ENCODE measurements at regions not wholly inside any gene's neighbourhood (a gene's known extent, or its start where the extent isn't known, plus 50 kb on each side); places are given as distances from the start of the nearest gene placed in this dataset.
"Not testable (repeated sequence)": the region's sequence is repeated elsewhere in the genome, so short reads cannot be mapped to it uniquely, and the experiment has no call there.

- Mint-ChIP-seq H3K27me3 (peaks cover 31% of the 10 kb centered on the region), H3K4me1 (peaks cover 4 to 12% (median 8%) of the 10 kb centered on the region in 3 donors), H3K9me3 (peaks cover 0 to 1% (median 0%) of the 10 kb centered on the region in 3 donors), H3K4me3 (no peak overlapping the region), H3K27ac (peak overlapping the region in 1 of 3 donors; percentile 36), H3K36me3 (no peaks in the 10 kb centered on the region)
Measured at GRCh38 chr5:1649554-1649953, 125.8 kb upstream of the LPCAT1 start.

GRCh38 chr5:1648806-1649205, 125.0 kb upstream of the LPCAT1 start:
- H3K9me3 Mint-ChIP-seq: peaks cover 0 to 1% (median 0%) of the 10 kb centered on the region in 3 donors
- H3K27ac Mint-ChIP-seq: no peak overlapping the region
- H3K4me1 Mint-ChIP-seq: peaks cover 3 to 12% (median 6%) of the 10 kb centered on the region in 3 donors
- no peaks in the 10 kb centered on the region for H3K36me3 Mint-ChIP-seq
- peaks cover 33% of the 10 kb centered on the region for H3K27me3 Mint-ChIP-seq
- no peak overlapping the region for H3K4me3 Mint-ChIP-seq

- Mint-ChIP-seq H3K27me3 (peaks cover 33% of the 10 kb centered on the region), H3K27ac (no peak overlapping the region)
Measured at GRCh38 chr5:1647580-1647979, 123.8 kb upstream of the LPCAT1 start.

GRCh38 chr5:1644810-1645571, 121.2 kb upstream of the LPCAT1 start:
- peaks cover 1% of the 10 kb centered on the region for H3K36me3 Mint-ChIP-seq
- peaks cover 25% of the 10 kb centered on the region for H3K27me3 Mint-ChIP-seq
- H3K9me3 Mint-ChIP-seq: peaks cover 0 to 1% (median 0%) of the 10 kb centered on the region in 3 donors
- peak overlapping the region in 1 of 4 donors; percentile 27 for H3K4me3 Mint-ChIP-seq
- no peak overlapping the region for H3K27ac Mint-ChIP-seq
- peaks cover 0 to 11% (median 7%) of the 10 kb centered on the region in 3 donors for H3K4me1 Mint-ChIP-seq

More at GRCh38 chr5:1647580-1647979, 123.8 kb upstream of the LPCAT1 start:
- Mint-ChIP-seq H3K4me3 (no peak overlapping the region), H3K4me1 (peaks cover 2 to 7% (median 3%) of the 10 kb centered on the region in 3 donors), H3K9me3 (peaks cover 0 to 1% (median 0%) of the 10 kb centered on the region in 3 donors), H3K36me3 (no peaks in the 10 kb centered on the region)

GRCh38 chr5:1644393-1644809, 120.6 kb upstream of the LPCAT1 start:
- not testable (repeated sequence) for H3K27ac Mint-ChIP-seq, H3K4me1 Mint-ChIP-seq, H3K9me3 Mint-ChIP-seq, H3K36me3 Mint-ChIP-seq
- peaks cover 24% of the 10 kb centered on the region for H3K27me3 Mint-ChIP-seq
- peak overlapping the region in 1 of 4 donors; percentile 34 for H3K4me3 Mint-ChIP-seq

- Mint-ChIP-seq H3K4me3 (peak overlapping the region in 1 of 4 donors; percentile 34), H3K27ac (peak overlapping the region in 1 of 3 donors; percentile 80), H3K4me1 (peaks cover 0 to 10% (median 5%) of the 10 kb centered on the region in 3 donors), H3K9me3 (peaks cover 0 to 1% (median 0%) of the 10 kb centered on the region in 3 donors), H3K36me3 (peaks cover 1% of the 10 kb centered on the region), H3K27me3 (peaks cover 22% of the 10 kb centered on the region)
Measured at GRCh38 chr5:1643651-1644392, 120.1 kb upstream of the LPCAT1 start.

GRCh38 chr5:1642621-1643061, 118.9 kb upstream of the LPCAT1 start:
- Mint-ChIP-seq H3K36me3 (peaks cover 1% of the 10 kb centered on the region), H3K4me1 (peaks cover 0 to 10% (median 5%) of the 10 kb centered on the region in 3 donors), H3K27ac (no peak overlapping the region)

GRCh38 chr5:1642221-1642620, 118.5 kb upstream of the LPCAT1 start:
- H3K36me3 Mint-ChIP-seq: peaks cover 1% of the 10 kb centered on the region
- peaks cover 20% of the 10 kb centered on the region for H3K27me3 Mint-ChIP-seq
- H3K27ac Mint-ChIP-seq: peak overlapping the region in 1 of 3 donors; percentile 61
- peak overlapping the region in 2 of 4 donors; percentile 28 to 78 for H3K4me3 Mint-ChIP-seq
- peaks cover 0 to 10% (median 5%) of the 10 kb centered on the region in 3 donors for H3K4me1 Mint-ChIP-seq
- H3K9me3 Mint-ChIP-seq: peaks cover 0 to 1% (median 0%) of the 10 kb centered on the region in 3 donors

More at GRCh38 chr5:1642621-1643061, 118.9 kb upstream of the LPCAT1 start:
- no peak overlapping the region for H3K4me3 Mint-ChIP-seq
- H3K27me3 Mint-ChIP-seq: peaks cover 20% of the 10 kb centered on the region
- H3K9me3 Mint-ChIP-seq: peaks cover 0 to 1% (median 0%) of the 10 kb centered on the region in 3 donors

- peaks cover 1% of the 10 kb centered on the region for H3K36me3 Mint-ChIP-seq
- H3K4me3 Mint-ChIP-seq: peak overlapping the region in 3 of 4 donors; percentile 12 to 78 (median 29)
- H3K27ac Mint-ChIP-seq: peak overlapping the region in 2 of 3 donors; percentile 61 to 82
- peaks cover 20% of the 10 kb centered on the region for H3K27me3 Mint-ChIP-seq
- peaks cover 0 to 1% (median 0%) of the 10 kb centered on the region in 3 donors for H3K9me3 Mint-ChIP-seq
- H3K4me1 Mint-ChIP-seq: peaks cover 0 to 10% (median 5%) of the 10 kb centered on the region in 3 donors
Measured at GRCh38 chr5:1641560-1642166, 117.9 kb upstream of the LPCAT1 start.

GRCh38 chr5:1641041-1641440, 117.3 kb upstream of the LPCAT1 start:
- Mint-ChIP-seq H3K4me3 (peak overlapping the region in 2 of 4 donors; percentile 29 to 78), H3K27me3 (peaks cover 20% of the 10 kb centered on the region), H3K9me3 (no peaks in the 10 kb centered on the region), H3K36me3 (peaks cover 1% of the 10 kb centered on the region), H3K4me1 (peaks cover 0 to 10% (median 5%) of the 10 kb centered on the region in 3 donors), H3K27ac (peak overlapping the region in 2 of 3 donors; percentile 61 to 82)

GRCh38 chr5:1640421-1640881, 116.7 kb upstream of the LPCAT1 start:
- Mint-ChIP-seq H3K36me3 (peaks cover 1% of the 10 kb centered on the region), H3K27me3 (peaks cover 19% of the 10 kb centered on the region), H3K4me1 (peaks cover 0 to 11% (median 5%) of the 10 kb centered on the region in 3 donors), H3K4me3 (peak overlapping the region in 1 of 4 donors; percentile 70), H3K27ac (peak overlapping the region in 1 of 3 donors; percentile 50), H3K9me3 (no peaks in the 10 kb centered on the region)

GRCh38 chr5:1639757-1640156, 116.0 kb upstream of the LPCAT1 start:
- H3K27me3 Mint-ChIP-seq: peaks cover 16% of the 10 kb centered on the region
- H3K9me3 Mint-ChIP-seq: no peaks in the 10 kb centered on the region
- H3K4me3 Mint-ChIP-seq: peak overlapping the region in 1 of 4 donors; percentile 70
- peak overlapping the region in 1 of 3 donors; percentile 54 for H3K27ac Mint-ChIP-seq
- peaks cover 0 to 17% (median 7%) of the 10 kb centered on the region in 3 donors for H3K4me1 Mint-ChIP-seq
- peaks cover 1% of the 10 kb centered on the region for H3K36me3 Mint-ChIP-seq

- H3K9me3 Mint-ChIP-seq: no peaks in the 10 kb centered on the region
- peaks cover 12% of the 10 kb centered on the region for H3K27me3 Mint-ChIP-seq
- peaks cover 1% of the 10 kb centered on the region for H3K36me3 Mint-ChIP-seq
- peaks cover 0 to 21% (median 11%) of the 10 kb centered on the region in 3 donors for H3K4me1 Mint-ChIP-seq
- peak overlapping the region in 1 of 4 donors; percentile 70 for H3K4me3 Mint-ChIP-seq
- H3K27ac Mint-ChIP-seq: peak overlapping the region in 2 of 3 donors; percentile 16 to 54
Measured at GRCh38 chr5:1638658-1639400, 115.1 kb upstream of the LPCAT1 start.
